Heart right ventricle (tissue), 16 donors: ENCODE measurements at regions not wholly inside any gene's neighbourhood (a gene's known extent, or its start where the extent isn't known, plus 50 kb on each side); places are given as distances from the start of the nearest gene placed in this dataset.

ENCODE experiments used
- ATAC-seq, 8 donors: fragments of 200-7000 bp; cut with Tn5 transposase; one replicate each; pipeline ENCODE4 v1.9.1; 2020; ENCODE audit warnings: mild to moderate bottlenecking in 8 of 8, moderate library complexity in 8 of 8, moderate number of reproducible peaks in 1 of 8
- DNase-seq, 2 donors: peaks; one replicate each; pipeline ENCODE4 v3.0.0-alpha.2; 2020
- H3K27ac ChIP-seq, 10 donors: fragments of 200-600 bp; sonication (generic) in 2 of 10; one replicate each; pipeline versions ENCODE4 v1.5.0 to v1.8.0; 2020 to 2022; ENCODE audit warnings: mild to moderate bottlenecking in 3 of 10
- H3K27me3 ChIP-seq, 7 donors: fragments of 200-600 bp; one replicate each; pipeline ENCODE4 v1.8.0; 2021 to 2022; ENCODE audit warnings: mild to moderate bottlenecking in 2 of 7
- H3K36me3 ChIP-seq, 9 donors: fragments of 200-600 bp; sonication (generic) in 1 of 9; one replicate each; pipeline versions ENCODE4 v1.5.0 to v1.8.0; 2020 to 2022; ENCODE audit warnings: mild to moderate bottlenecking in 2 of 9
- H3K4me1 ChIP-seq, 9 donors: fragments of 200-600 bp; sonication (generic) in 1 of 9; one replicate each; pipeline versions ENCODE4 v1.5.0 to v1.8.0; 2020 to 2022; ENCODE audit warnings: mild to moderate bottlenecking in 4 of 9
- H3K4me3 ChIP-seq, 10 donors: fragments of 200-600 bp; sonication (generic) in 2 of 10; one replicate each; pipeline versions ENCODE4 v1.5.0 to v1.8.0; 2020 to 2022; ENCODE audit warnings: mild to moderate bottlenecking in 7 of 10, moderate library complexity in 2 of 10
- H3K9me3 ChIP-seq, 11 donors: fragments of 200-600 bp in 10 of 11; sonication (generic) in 2 of 11; one replicate each; pipeline versions ENCODE4 v1.5.0 to v1.8.0; 2013 to 2022; ENCODE audit warnings: mild to moderate bottlenecking in 2 of 11, control low read depth in 1 of 11, moderate library complexity in 1 of 11
- WGBS, 2 donors: extraction: QIAGEN DNeasy Blood & Tissue Kit; methylation state at CpG; one replicate each; pipeline ENCODE4 v1.1.7; 2013; ENCODE audit warnings: inconsistent platforms in 1 of 2; 5-methylcytosine and 5-hydroxymethylcytosine counted together
- intact Hi-C, 10 donors: fragments of 100-400 bp; cut with DNase I; formaldehyde crosslinking; loops; one replicate each; pipeline versions ENCODE4 v1.11.1 to v1.14.2; 2022
- TF ChIP-seq, protein P1 (sequence below), 9 donors: fragments of 200-600 bp; sonication (generic) in 2 of 9; IDR thresholded peaks; one replicate each; pipeline versions ENCODE4 v1.5.0 to v1.8.0; 2021 to 2022; ENCODE audit warnings: antibody characterized with exemption in 9 of 9, mild to moderate bottlenecking in 5 of 9, moderate library complexity in 1 of 9
- donor health status: Arrhythmogenic right ventricular cardiomyopathy.
- donor health status: ischemic (EF 13 %, LVEDD 7.1; RV severe dilation, severe dysfunction).
- donor health status: healthy with polysubstance abuse.
- donor health status: DM: no; HTN: yes; CAD: no.
- donor health status: DM: no; HTN: no; CAD: no.
- donor health status: ischemic (EF 25% LVEDD 6.9; RV normal size, moderate dysfunction).
- donor health status: ischemic (EF 25% LVEDD 5.7; RV mildly dilated, moderate dysfunction).
- donor health status: healthy.
- donor health status: DM: yes; HTN: yes; CAD: no.
- donor health status: Ischemic cardiomyopathy.
- donor health status: ischemic (EF 35%, LVEDD 5.7; RV mildly dilated, moderate dysfunction).
- donor health status: nonischemic (EF 11% LVEDD 7.7; RV severe dilation, severe dysfunction).
- donor health status: DM: yes; HTN: yes; CAD: no.
- donor health status: PGD.
- donor health status: ischemic (EF 29% LVEDD 5.4; RV normal size, mild dysfunction).
- donor health status: nonischemic (EF 23%, LVEDD 6.1; RV moderate dilation, normal function).

- WGBS, 2 donors = 92 to 95% methylated on average over 9 of the region's 9 CpGs
- no peaks in the 10 kb centered on the region for H3K36me3 ChIP-seq
- ATAC-seq (no peak), DNase-seq (no peak)
- H3K4me3 ChIP-seq = no peak overlapping the region
- intact Hi-C loops = no loop called here
- H3K27me3 ChIP-seq = peaks cover 0 to 10% (median 0%) of the 10 kb centered on the region in 7 donors
- H3K9me3 ChIP-seq = no peaks in the 10 kb centered on the region
- H3K27ac ChIP-seq = no peak overlapping the region
- no peaks in the 10 kb centered on the region for H3K4me1 ChIP-seq
- TF ChIP-seq, protein P1, sequence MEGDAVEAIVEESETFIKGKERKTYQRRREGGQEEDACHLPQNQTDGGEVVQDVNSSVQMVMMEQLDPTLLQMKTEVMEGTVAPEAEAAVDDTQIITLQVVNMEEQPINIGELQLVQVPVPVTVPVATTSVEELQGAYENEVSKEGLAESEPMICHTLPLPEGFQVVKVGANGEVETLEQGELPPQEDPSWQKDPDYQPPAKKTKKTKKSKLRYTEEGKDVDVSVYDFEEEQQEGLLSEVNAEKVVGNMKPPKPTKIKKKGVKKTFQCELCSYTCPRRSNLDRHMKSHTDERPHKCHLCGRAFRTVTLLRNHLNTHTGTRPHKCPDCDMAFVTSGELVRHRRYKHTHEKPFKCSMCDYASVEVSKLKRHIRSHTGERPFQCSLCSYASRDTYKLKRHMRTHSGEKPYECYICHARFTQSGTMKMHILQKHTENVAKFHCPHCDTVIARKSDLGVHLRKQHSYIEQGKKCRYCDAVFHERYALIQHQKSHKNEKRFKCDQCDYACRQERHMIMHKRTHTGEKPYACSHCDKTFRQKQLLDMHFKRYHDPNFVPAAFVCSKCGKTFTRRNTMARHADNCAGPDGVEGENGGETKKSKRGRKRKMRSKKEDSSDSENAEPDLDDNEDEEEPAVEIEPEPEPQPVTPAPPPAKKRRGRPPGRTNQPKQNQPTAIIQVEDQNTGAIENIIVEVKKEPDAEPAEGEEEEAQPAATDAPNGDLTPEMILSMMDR (IDR thresholded peaks at IDR 0.05) = no peak
Measured at GRCh38 chr2:180840641-180841040, 139.8 kb upstream of the UBE2E3 start.

DNA sequence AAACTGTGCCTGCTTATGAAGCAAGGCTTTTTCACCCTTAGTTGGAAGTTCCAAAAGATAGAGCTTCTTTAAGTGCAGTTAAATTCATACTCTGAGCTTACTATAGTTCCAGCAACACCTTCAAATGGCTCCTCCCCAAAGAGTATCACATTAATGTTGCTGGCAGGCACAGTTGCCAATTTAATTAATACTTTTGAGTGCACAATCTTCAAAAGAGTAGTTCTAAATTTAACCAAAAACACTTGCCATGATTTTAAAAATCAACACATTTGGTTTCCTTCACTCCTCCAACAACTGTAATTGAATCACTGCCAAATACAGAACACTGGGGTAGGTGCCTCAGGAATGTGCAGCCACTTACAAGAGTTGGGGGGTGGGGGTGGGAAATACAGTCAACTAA lies 150.6 kb upstream of the UBE2E3 start:
- Histone ChIP-seq H3K36me3 (no peaks in the 10 kb centered on the region), H3K4me1 (no peaks in the 10 kb centered on the region), H3K4me3 (no peak overlapping the region), H3K27ac (no peak overlapping the region), H3K27me3 (no peaks in the 10 kb centered on the region), H3K9me3 (peaks cover 0 to 7% (median 0%) of the 10 kb centered on the region in 11 donors)
- intact Hi-C loops = no loop called here
- no peak for DNase-seq
- no peak for ATAC-seq
- TF ChIP-seq, protein P1 (IDR thresholded peaks at IDR 0.05) = no peak

DNA sequence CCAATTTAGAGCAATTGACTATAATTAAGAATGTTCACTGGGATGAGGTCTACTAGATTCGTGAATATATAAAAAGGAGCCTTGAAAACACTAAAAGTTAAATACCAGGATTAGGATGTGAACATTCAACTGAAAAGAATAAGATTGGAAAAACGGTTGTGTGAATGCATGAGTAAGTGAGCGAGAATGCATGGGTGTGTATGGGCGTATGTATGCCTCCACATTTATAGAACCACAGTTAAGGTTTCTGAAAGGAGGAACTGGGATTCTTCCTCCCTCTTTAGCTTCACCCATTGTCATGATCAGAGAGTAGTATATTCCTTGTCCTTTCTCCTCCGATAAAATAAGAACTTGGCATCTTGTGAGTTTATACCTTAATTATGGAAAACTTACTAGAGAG lies 151.1 kb upstream of the UBE2E3 start:
- TF ChIP-seq, protein P1 (IDR thresholded peaks at IDR 0.05) = no peak
- Histone ChIP-seq H3K36me3 (no peaks in the 10 kb centered on the region), H3K4me3 (no peak overlapping the region), H3K27me3 (no peaks in the 10 kb centered on the region), H3K27ac (no peak overlapping the region), H3K4me1 (no peaks in the 10 kb centered on the region), H3K9me3 (peaks cover 0 to 7% (median 0%) of the 10 kb centered on the region in 11 donors)
- no peak for ATAC-seq
- intact Hi-C loops = no loop called here
- DNase-seq = no peak
- 80 to 86% methylated on average over 5 of the region's 5 CpGs for WGBS, 2 donors

DNA sequence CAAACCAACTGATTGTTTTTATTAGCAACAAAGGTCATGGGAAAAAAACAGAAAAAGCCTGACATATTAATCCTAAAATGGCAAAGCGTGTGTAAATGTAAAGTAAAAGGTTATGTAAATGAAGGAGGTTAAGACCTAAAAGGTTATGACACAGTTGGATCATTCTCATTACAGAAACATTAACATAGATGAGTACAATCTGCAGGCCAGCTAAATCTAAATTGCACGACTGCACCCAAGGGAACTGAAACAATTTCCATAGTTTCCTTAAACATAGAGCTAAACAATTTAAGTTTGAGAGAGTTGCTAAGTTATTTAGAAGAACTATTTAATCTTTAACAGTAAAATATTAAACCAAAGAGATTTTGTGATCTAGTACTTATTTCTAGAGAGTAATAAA lies 151.6 kb upstream of the UBE2E3 start:
- Histone ChIP-seq H3K9me3 (peaks cover 0 to 7% (median 0%) of the 10 kb centered on the region in 11 donors), H3K36me3 (no peaks in the 10 kb centered on the region), H3K4me3 (no peak overlapping the region), H3K4me1 (no peaks in the 10 kb centered on the region), H3K27ac (no peak overlapping the region), H3K27me3 (no peaks in the 10 kb centered on the region)
- intact Hi-C loops = no loop called here
- WGBS, 2 donors = 73 to 75% methylated on average over 2 of the region's 2 CpGs
- no peak for DNase-seq
- ATAC-seq = no peak
- TF ChIP-seq, protein P1 (IDR thresholded peaks at IDR 0.05) = no peak
